Left lung (tissue), 4 donors: ENCODE measurements at regions not wholly inside any gene's neighbourhood (a gene's known extent, or its start where the extent isn't known, plus 50 kb on each side); places are given as distances from the start of the nearest gene placed in this dataset.

Experiments used
- ATAC-seq: fragments of 200-7000 bp; cut with Tn5 transposase; one replicate; pipeline ENCODE4 v1.9.1; 2020; ENCODE audit warnings: moderate library complexity
- DNase-seq, 4 donors: peaks; one replicate each; pipeline ENCODE4 v3.0.0-alpha.2; 2013 to 2020
- H3K27ac ChIP-seq, 2 donors: fragments of 200-600 bp; sonication (generic) in 1 of 2; one replicate each; pipeline versions ENCODE4 v1.5.0 to v1.8.0; 2020 to 2021
- H3K27me3 ChIP-seq, 2 donors: fragments of 200-600 bp; sonication (generic) in 1 of 2; one replicate each; pipeline versions ENCODE4 v1.5.0 to v1.8.0; 2020 to 2021
- H3K36me3 ChIP-seq, 2 donors: fragments of 200-600 bp; sonication (generic) in 1 of 2; one replicate each; pipeline versions ENCODE4 v1.5.0 to v1.8.0; 2020 to 2021
- H3K4me1 ChIP-seq, 2 donors: fragments of 200-600 bp; one replicate each; pipeline ENCODE4 v1.8.0; 2021
- H3K4me3 ChIP-seq, 2 donors: fragments of 200-600 bp; sonication (generic) in 1 of 2; one replicate each; pipeline versions ENCODE4 v1.5.0 to v1.8.0; 2020 to 2021; ENCODE audit warnings: mild to moderate bottlenecking in 1 of 2
- H3K9me3 ChIP-seq, 2 donors: fragments of 200-600 bp; sonication (generic) in 1 of 2; one replicate each; pipeline versions ENCODE4 v1.5.0 to v1.8.0; 2020 to 2021
- CTCF ChIP-seq, 2 donors: fragments of 200-600 bp; sonication (generic) in 1 of 2; IDR thresholded peaks; one replicate each; pipeline versions ENCODE4 v1.5.0 to v1.8.0; 2021; ENCODE audit warnings: antibody characterized with exemption in 2 of 2
- intact Hi-C, 2 donors: fragments of 100-400 bp; cut with DNase I; formaldehyde crosslinking; loops; one replicate each; pipeline versions ENCODE4 v1.11.2 to v1.14.2; 2022
- donor health status: DM: no; HTN: yes; CAD: no.
- donor health status: DM: no; HTN: no; CAD: no.

DNA sequence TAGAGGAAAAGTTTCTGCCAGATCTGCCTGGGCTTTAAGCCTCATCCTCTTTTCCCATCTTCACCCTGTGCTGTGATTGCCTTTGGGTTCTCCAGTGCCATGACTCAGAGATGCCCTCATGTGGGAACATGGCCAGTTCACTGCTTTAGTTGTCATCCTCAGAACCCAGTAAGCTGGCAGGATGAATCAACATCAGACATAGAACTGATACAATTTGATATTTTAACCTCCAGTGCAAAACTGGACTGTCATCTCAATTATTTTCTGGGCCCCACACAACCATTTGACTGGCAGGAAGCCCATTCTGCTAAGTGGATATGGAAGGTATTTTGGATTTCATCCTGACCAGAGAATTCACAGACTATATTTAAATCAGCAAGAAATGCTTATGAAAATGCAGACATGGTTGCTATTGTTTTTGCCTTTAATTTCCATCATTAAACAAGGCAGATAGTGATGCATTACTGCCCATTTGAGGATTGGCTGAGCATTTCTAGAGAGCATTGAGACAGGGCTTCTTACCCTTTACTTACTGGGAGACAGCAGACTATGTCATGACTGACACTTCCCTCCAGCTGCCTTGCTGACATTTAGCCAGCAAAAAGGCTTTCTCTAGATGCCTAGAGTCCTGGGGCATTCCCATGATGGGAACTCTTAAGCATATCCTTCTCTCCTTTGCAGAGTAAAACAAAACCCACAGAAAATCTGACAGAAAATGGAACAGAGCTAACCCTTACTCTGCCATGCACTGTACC, 327.1 kb upstream of the MTNR1B start:
- intact Hi-C loops = no loop called here
- TF ChIP-seq CTCF (IDR thresholded peaks at IDR 0.05) = no peak
- Histone ChIP-seq H3K36me3 (no peaks in the 10 kb centered on the region), H3K9me3 (no peaks in the 10 kb centered on the region), H3K4me1 (no peaks in the 10 kb centered on the region), H3K4me3 (no peak overlapping the region), H3K27ac (no peak overlapping the region), H3K27me3 (no peaks in the 10 kb centered on the region)
- DNase-seq = no peak
- no peak for ATAC-seq

GRCh38 chr11:92643827-92644226, 325.6 kb upstream of the MTNR1B start:
- DNase-seq (no peak), ATAC-seq (no peak)
- Histone ChIP-seq H3K4me1 (no peaks in the 10 kb centered on the region), H3K27ac (no peak overlapping the region), H3K27me3 (no peaks in the 10 kb centered on the region), H3K9me3 (no peaks in the 10 kb centered on the region), H3K36me3 (no peaks in the 10 kb centered on the region), H3K4me3 (no peak overlapping the region)
- intact Hi-C loops = no loop called here
- no peak for TF ChIP-seq CTCF (IDR thresholded peaks at IDR 0.05)

- DNase-seq = peak in 2 of 4 donors; percentile 41 to 53
- TF ChIP-seq CTCF (IDR thresholded peaks at IDR 0.05) = no peak
- Histone ChIP-seq H3K36me3 (no peaks in the 10 kb centered on the region), H3K9me3 (no peaks in the 10 kb centered on the region), H3K4me1 (no peaks in the 10 kb centered on the region), H3K27ac (no peak overlapping the region), H3K27me3 (no peaks in the 10 kb centered on the region), H3K4me3 (no peak overlapping the region)
- ATAC-seq = no peak
- intact Hi-C loops = no loop called here
Measured at GRCh38 chr11:92644595-92645445, 324.6 kb upstream of the MTNR1B start.

GRCh38 chr11:92651159-92651558, 318.3 kb upstream of the MTNR1B start:
- TF ChIP-seq CTCF (IDR thresholded peaks at IDR 0.05) = no peak
- DNase-seq = no peak
- H3K36me3 ChIP-seq = no peaks in the 10 kb centered on the region
- H3K27me3 ChIP-seq = no peaks in the 10 kb centered on the region
- H3K4me3 ChIP-seq = no peak overlapping the region
- H3K27ac ChIP-seq = no peak overlapping the region
- no peaks in the 10 kb centered on the region for H3K9me3 ChIP-seq
- no peaks in the 10 kb centered on the region for H3K4me1 ChIP-seq
- intact Hi-C loops = no loop called here
- no peak for ATAC-seq

- DNase-seq (peak in 1 of 4 donors; percentile 25), ATAC-seq (no peak)
- Histone ChIP-seq H3K4me1 (no peaks in the 10 kb centered on the region), H3K36me3 (no peaks in the 10 kb centered on the region), H3K27me3 (no peaks in the 10 kb centered on the region), H3K9me3 (no peaks in the 10 kb centered on the region), H3K27ac (no peak overlapping the region), H3K4me3 (no peak overlapping the region)
- no peak for TF ChIP-seq CTCF (IDR thresholded peaks at IDR 0.05)
- intact Hi-C loops = no loop called here
Measured at GRCh38 chr11:92653454-92653853, 316.0 kb upstream of the MTNR1B start.
